Ovary (tissue), 7 donors: ENCODE measurements at regions not wholly inside any gene's neighbourhood (a gene's known extent, or its start where the extent isn't known, plus 50 kb on each side); places are given as distances from the start of the nearest gene placed in this dataset.
"Not testable (repeated sequence)": the region's sequence is repeated elsewhere in the genome, so short reads cannot be mapped to it uniquely, and the experiment has no call there.

Source experiments
- DNase-seq, 5 donors: peaks; one replicate each; pipeline ENCODE4 v3.0.0-alpha.2; 2019 to 2020
- H3K27ac ChIP-seq, 2 donors: fragments of 200-600 bp; one replicate each; pipeline versions ENCODE4 v1.5.1 to v1.8.0; 2019 to 2022
- H3K27me3 ChIP-seq: fragments of 200-600 bp; one replicate; pipeline ENCODE4 v1.8.0; 2022
- H3K36me3 ChIP-seq: fragments of 200-600 bp; sonication (generic); one replicate; pipeline ENCODE4 v1.5.1; 2019
- H3K4me1 ChIP-seq: one replicate; pipeline ENCODE4 v1.8.1; 2013; ENCODE audit warnings: mild to moderate bottlenecking, moderate library complexity; ENCODE audit not compliant: insufficient read depth
- H3K4me3 ChIP-seq: fragments of 200-600 bp; sonication (generic); one replicate; pipeline ENCODE4 v1.5.1; 2017
- H3K9me3 ChIP-seq, 2 donors: fragments of 200-600 bp in 1 of 2; sonication (generic) in 1 of 2; one replicate each; pipeline versions ENCODE4 v1.5.1 to v1.8.1; 2013 to 2019; ENCODE audit warnings: mild to moderate bottlenecking in 1 of 2, moderate library complexity in 1 of 2
- CTCF ChIP-seq, 3 donors: fragments of 450-650 bp in 2 of 3; fragments of 200-600 bp in 1 of 3; IDR thresholded peaks; one replicate each; pipeline versions ENCODE4 v1.5.1 to v1.8.0; 2016 to 2022; ENCODE audit warnings: antibody characterized with exemption in 3 of 3, mild to moderate bottlenecking in 1 of 3
- EP300 ChIP-seq: sonication (generic); formaldehyde crosslinking; IDR thresholded peaks from one replicate; pipeline ENCODE4 v1.6.1; 2017; ENCODE audit warnings: antibody characterized with exemption
- POLR2A ChIP-seq: fragments of 450-650 bp; IDR thresholded peaks from one replicate; pipeline ENCODE4 v1.6.1; 2017; ENCODE audit warnings: antibody characterized with exemption, mild to moderate bottlenecking, moderate library complexity
- WGBS, 3 donors: extraction: QIAGEN DNeasy Blood & Tissue Kit in 1 of 3; methylation state at CpG; one replicate each; pipeline versions ENCODE4 v1.1.5 to v1.1.7; 2013 to 2017; 5-methylcytosine and 5-hydroxymethylcytosine counted together
- intact Hi-C, 4 donors: fragments of 100-400 bp; cut with DNase I; formaldehyde crosslinking; loops; one replicate each; pipeline versions ENCODE4 v1.11.0 to v1.15.1; 2022 to 2023
- donor health status: DM: no; HTN: no; CAD: no; lungs with moderate emphysema.
- donor health status: DM: no; HTN: no; CAD: no.
- donor health status: Bipolar disorder and iron deficiency.
- donor health status: DM: no; HTN: no; CAD: no.
- donor health status: DM: yes; HTN: yes; CAD: no.

DNA sequence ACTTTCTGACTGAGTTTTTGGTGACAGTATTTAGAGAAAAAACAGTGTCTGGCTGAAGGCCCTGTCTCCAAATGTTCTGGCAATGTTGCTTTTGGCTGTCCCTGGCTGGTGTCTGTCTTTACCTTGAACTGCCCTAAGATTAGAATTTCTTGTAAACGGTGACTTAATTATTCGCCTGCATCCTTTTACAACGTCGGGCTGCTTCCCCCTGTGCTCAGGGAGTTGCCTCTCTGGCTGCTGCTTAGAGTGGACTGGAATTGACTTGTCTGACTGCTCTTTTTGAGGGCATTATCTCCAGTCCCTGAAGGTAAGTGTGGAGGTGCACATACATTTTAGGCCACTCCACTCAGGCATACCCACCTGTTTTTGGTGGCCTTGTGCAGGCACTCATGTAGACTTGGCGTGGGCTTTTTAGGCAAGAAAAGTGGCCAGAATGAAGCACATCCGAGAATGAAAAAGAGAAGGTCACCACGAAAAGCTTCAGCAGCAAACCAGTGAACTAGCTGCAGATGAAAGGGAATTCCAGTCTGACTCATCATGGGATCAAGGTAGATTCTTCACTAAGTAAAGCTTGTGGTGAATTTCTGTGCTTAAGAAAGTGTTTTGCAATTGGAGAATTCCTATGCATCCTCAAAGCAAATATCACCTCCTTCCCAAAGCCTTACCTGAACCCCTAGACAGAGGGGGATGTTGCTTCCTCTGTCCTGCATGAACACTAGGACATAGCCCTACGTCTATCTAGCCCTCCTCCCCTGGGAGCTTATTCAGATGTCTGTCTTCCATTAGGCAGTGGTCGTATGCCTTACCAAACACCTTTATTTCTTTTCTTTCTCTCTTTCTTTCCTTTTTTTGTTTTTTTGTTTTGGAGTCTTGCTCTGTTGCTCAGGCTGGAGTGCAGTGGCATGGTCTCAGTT, 230.3 kb upstream of the TRIB2 start:
- H3K36me3 ChIP-seq: no peaks in the 10 kb centered on the region
- WGBS, 3 donors: 35 to 40% (median 38%) methylated on average over 9 of the region's 9 CpGs
- DNase-seq: peak in 3 of 5 donors; percentile 42 to 50 (median 46)
- no peaks in the 10 kb centered on the region for H3K27me3 ChIP-seq
- H3K4me1 ChIP-seq: peaks cover 12% of the 10 kb centered on the region
- H3K27ac ChIP-seq: peak overlapping the region in 1 of 2 donors; percentile 44
- no peak overlapping the region for H3K4me3 ChIP-seq
- TF ChIP-seq POLR2A (no peak), EP300 (no peak), CTCF (IDR thresholded peaks at IDR 0.05) (no peak)
- intact Hi-C loops: no loop called here
- H3K9me3 ChIP-seq: no peaks in the 10 kb centered on the region

- Histone ChIP-seq H3K4me1 (peaks cover 12% of the 10 kb centered on the region), H3K9me3 (no peaks in the 10 kb centered on the region), H3K4me3 (no peak overlapping the region), H3K36me3 (no peaks in the 10 kb centered on the region), H3K27me3 (no peaks in the 10 kb centered on the region), H3K27ac (peak overlapping the region in 1 of 2 donors; percentile 44)
- intact Hi-C loops: no loop called here
- WGBS, 3 donors: 88 to 89% (median 89%) methylated on average over 8 of the region's 8 CpGs
- TF ChIP-seq CTCF (IDR thresholded peaks at IDR 0.05) (no peak), EP300 (no peak), POLR2A (no peak)
- no peak for DNase-seq
Observed at GRCh38 chr2:12487253-12488004, 229.3 kb upstream of the TRIB2 start.

DNA sequence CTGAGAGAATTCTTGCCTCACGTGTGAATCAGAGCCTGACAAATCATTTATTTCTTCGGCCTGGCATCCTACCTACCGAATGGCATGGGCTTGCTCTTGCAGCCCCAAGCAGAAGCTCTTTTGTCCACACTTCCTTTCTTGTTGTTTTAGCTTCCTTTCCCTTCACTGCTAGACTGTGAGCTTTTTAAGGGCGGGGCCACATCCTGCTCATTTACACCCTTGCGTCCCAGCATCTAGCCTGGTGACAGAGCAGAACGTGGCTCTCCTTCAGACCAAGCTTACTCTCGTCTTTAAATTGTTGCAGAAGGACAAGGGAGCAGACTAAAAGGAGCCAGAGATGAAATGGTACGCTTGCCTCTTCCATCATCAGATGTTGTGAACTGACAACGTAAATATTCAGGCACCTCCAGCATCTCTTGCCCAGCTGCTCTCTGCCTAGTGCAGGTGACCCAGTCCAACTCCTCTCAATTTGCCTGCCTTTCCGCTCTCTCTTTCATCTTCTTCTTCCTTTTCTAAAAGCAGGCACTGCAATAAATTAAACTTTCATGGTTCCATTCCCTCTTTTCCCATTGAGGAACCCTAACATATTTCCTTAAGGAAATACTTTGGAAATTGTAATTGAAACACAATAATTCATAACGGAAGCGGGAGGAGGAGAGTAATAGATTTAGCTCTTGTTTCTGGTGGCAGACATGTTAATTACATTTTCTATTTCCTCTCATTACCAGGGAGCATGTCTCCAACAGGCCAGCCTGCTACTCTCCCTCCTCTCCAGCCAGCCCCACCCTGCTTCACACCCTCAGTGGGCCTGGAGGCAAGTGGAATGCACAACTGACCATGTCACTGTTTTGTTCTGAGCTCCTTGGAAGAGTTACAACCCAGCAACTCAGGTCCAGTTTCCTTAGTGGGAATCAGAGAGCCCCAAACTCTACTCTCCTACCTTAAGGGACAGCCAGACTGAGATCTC, 228.1 kb upstream of the TRIB2 start:
- TF ChIP-seq CTCF (IDR thresholded peaks at IDR 0.05) (no peak), EP300 (no peak), POLR2A (no peak)
- no peak for DNase-seq
- intact Hi-C loops: no loop called here

GRCh38 chr2:12490641-12491040, 226.1 kb upstream of the TRIB2 start:
- Histone ChIP-seq H3K27ac (no peak overlapping the region), H3K4me3 (no peak overlapping the region), H3K36me3 (no peaks in the 10 kb centered on the region), H3K4me1 (peaks cover 11% of the 10 kb centered on the region), H3K27me3 (no peaks in the 10 kb centered on the region), H3K9me3 (no peaks in the 10 kb centered on the region)
- TF ChIP-seq CTCF (IDR thresholded peaks at IDR 0.05) (no peak), POLR2A (no peak), EP300 (no peak)
- intact Hi-C loops: loop anchor here in 1 of 4 donors (10.0 kb wide), 1 partner anchor 224 kb away; the partner anchor contains the start of gene TRIB2
- DNase-seq: no peak
- 96 to 98% (median 97%) methylated on average over 4 of the region's 4 CpGs for WGBS, 3 donors

More for the DNA sequence above, 228.1 kb upstream of the TRIB2 start:
- no peaks in the 10 kb centered on the region for H3K9me3 ChIP-seq
- 76 to 79% (median 79%) methylated on average over 12 of the region's 12 CpGs for WGBS, 3 donors
- no peak overlapping the region for H3K4me3 ChIP-seq
- no peaks in the 10 kb centered on the region for H3K27me3 ChIP-seq
- H3K36me3 ChIP-seq: no peaks in the 10 kb centered on the region
- H3K4me1 ChIP-seq: peaks cover 12% of the 10 kb centered on the region
- H3K27ac ChIP-seq: no peak overlapping the region

DNA sequence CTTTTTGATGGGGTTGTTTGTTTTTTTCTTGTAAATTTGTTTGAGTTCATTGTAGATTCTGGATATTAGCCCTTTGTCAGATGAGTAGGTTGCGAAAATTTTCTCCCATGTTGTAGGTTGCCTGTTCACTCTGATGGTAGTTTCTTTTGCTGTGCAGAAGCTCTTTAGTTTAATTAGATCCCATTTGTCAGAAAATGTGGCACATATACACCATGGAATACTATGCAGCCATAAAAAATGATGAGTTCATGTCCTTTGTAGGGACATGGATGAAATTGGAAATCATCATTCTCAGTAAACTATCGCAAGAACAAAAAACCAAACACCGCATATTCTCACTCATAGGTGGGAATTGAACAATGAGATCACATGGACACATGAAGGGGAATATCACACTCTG, 224.4 kb upstream of the TRIB2 start:
- not testable (repeated sequence) for H3K27ac ChIP-seq, H3K9me3 ChIP-seq, H3K4me1 ChIP-seq, H3K27me3 ChIP-seq, H3K4me3 ChIP-seq, H3K36me3 ChIP-seq, DNase-seq
- WGBS, 3 donors: 79 to 89% methylated on average over 2 to 3 of the region's 3 CpGs; no CpG with 5 or more reads in 1 of the 3 donors
- intact Hi-C loops: loop anchor here in 1 of 4 donors (10.0 kb wide), 1 partner anchor 222 kb away; the partner anchor contains the start of gene TRIB2
